Stomach (tissue), 4 donors: ENCODE measurements at regions not wholly inside any gene's neighbourhood (a gene's known extent, or its start where the extent isn't known, plus 50 kb on each side); places are given as distances from the start of the nearest gene placed in this dataset.

Experiments used
- CTCF ChIP-seq, 7 experiments: fragments of 450-650 bp in 4 of 7; fragments of 200-600 bp in 3 of 7; sonication (generic) in 3 of 7; IDR thresholded peaks; one replicate each; pipeline ENCODE4 v1.5.1; 2016 to 2019; ENCODE audit warnings: antibody characterized with exemption in 7 of 7, control low read depth in 2 of 7, mild to moderate bottlenecking in 1 of 7
- POLR2A ChIP-seq, 4 donors: fragments of 450-650 bp; IDR thresholded peaks; one replicate each; pipeline ENCODE4 v1.6.1; 2016; ENCODE audit warnings: antibody characterized with exemption in 4 of 4, control low read depth in 2 of 4, mild to moderate bottlenecking in 1 of 4, moderate library complexity in 1 of 4

DNA sequence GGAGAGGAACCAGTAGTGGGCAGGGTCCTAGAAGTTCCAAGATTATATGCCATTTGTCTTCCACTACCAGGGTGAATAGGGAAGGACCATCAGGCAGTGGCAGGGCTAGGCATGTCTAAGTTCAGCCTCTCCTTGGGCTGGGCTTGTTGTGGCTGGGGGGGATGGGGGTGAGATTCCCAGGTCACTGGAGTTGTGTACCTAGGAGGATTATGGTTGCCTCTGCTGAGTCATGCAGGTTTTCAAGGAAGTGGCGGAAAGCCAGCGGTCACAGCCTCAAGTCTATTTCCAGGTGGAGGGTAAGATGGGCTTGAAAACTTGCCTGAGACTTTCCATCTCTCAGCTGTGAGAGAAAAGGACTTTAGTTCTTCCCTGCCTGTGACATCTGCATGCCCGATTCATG, 1407.1 kb downstream of the SI start:
- no peak for TF ChIP-seq CTCF (IDR thresholded peaks at IDR 0.05)
- TF ChIP-seq POLR2A (IDR thresholded peaks at IDR 0.05): no peak
